HL-60 (cell line): ENCODE measurements at regions not wholly inside any gene's neighbourhood (a gene's known extent, or its start where the extent isn't known, plus 50 kb on each side); places are given as distances from the start of the nearest gene placed in this dataset.

ENCODE experiments used
- DNase-seq, 2 experiments: peaks; one replicate each; pipeline ENCODE4 v3.0.0-alpha.2; 2010 to 2020; ENCODE audit warnings: low read depth in 1 of 2, low spot score in 1 of 2
- H3K27ac ChIP-seq: fragments of 250-450 bp; sonication (Bioruptor Pico); replicated peaks from 2 replicates; pipeline ENCODE4 v1.5.1; 2020; ENCODE audit warnings: mild to moderate bottlenecking, moderate library complexity
- H3K27me3 ChIP-seq: fragments of 250-450 bp; sonication (Bioruptor Pico); 2 replicates; pipeline ENCODE4 v1.5.1; 2021; ENCODE audit warnings: mild to moderate bottlenecking, moderate library complexity; ENCODE audit not compliant: insufficient read depth, poor library complexity, severe bottlenecking
- H3K4me3 ChIP-seq: replicated peaks from 2 replicates; pipeline ENCODE4 v1.5.1; 2011; ENCODE audit warnings: mild to moderate bottlenecking, control low read depth, low read length; ENCODE audit not compliant: insufficient read depth
- GABPA ChIP-seq: IDR thresholded peaks from 2 replicates; pipeline ENCODE4 v1.6.1; 2012; ENCODE audit warnings: low read depth
- POLR2AphosphoS5 ChIP-seq: IDR thresholded peaks from 2 replicates; pipeline ENCODE4 v1.6.1; 2012; ENCODE audit warnings: low read depth
- SPI1 ChIP-seq: IDR thresholded peaks from 2 replicates; pipeline ENCODE4 v1.6.1; 2012; ENCODE audit warnings: low read depth, mild to moderate bottlenecking, borderline replicate concordance
- TF ChIP-seq, protein P1 (sequence below): IDR thresholded peaks from one replicate; pipeline ENCODE4 v1.5.1; 2011; ENCODE audit warnings: low read length, control low read depth, inconsistent platforms; ENCODE audit not compliant: insufficient read depth
- TF ChIP-seq, protein P2 (sequence below): IDR thresholded peaks from 2 replicates; pipeline ENCODE4 v1.6.1; 2012; ENCODE audit warnings: low read depth; ENCODE audit not compliant: insufficient replicate concordance

DNA sequence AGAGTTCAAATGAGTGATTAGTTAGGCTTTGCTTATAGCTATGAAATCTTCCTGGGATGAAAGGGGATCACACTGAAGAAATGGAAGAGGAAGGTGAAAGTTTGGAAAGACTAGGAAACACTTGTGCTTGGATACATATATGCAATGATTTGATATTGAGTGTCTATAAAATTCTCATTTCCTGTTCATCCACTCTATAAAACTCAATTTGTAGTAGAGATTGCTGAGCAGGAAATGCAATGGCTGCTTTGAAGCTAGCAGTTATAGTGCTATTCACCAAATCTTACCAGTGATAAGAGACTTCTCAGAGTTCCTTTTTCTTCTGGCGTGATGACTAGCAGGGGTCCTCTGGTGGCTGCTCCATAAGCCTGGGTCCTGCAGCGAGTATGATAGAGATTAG, 128.1 kb upstream of the HPF1 start:
- Histone ChIP-seq H3K27ac (no peak overlapping the region), H3K27me3 (no peaks in the 10 kb centered on the region), H3K4me3 (no peak overlapping the region)
- no peak for DNase-seq
- TF ChIP-seq POLR2AphosphoS5 (no peak), GABPA (no peak)
- TF ChIP-seq, protein P1, sequence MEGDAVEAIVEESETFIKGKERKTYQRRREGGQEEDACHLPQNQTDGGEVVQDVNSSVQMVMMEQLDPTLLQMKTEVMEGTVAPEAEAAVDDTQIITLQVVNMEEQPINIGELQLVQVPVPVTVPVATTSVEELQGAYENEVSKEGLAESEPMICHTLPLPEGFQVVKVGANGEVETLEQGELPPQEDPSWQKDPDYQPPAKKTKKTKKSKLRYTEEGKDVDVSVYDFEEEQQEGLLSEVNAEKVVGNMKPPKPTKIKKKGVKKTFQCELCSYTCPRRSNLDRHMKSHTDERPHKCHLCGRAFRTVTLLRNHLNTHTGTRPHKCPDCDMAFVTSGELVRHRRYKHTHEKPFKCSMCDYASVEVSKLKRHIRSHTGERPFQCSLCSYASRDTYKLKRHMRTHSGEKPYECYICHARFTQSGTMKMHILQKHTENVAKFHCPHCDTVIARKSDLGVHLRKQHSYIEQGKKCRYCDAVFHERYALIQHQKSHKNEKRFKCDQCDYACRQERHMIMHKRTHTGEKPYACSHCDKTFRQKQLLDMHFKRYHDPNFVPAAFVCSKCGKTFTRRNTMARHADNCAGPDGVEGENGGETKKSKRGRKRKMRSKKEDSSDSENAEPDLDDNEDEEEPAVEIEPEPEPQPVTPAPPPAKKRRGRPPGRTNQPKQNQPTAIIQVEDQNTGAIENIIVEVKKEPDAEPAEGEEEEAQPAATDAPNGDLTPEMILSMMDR = no peak

DNA sequence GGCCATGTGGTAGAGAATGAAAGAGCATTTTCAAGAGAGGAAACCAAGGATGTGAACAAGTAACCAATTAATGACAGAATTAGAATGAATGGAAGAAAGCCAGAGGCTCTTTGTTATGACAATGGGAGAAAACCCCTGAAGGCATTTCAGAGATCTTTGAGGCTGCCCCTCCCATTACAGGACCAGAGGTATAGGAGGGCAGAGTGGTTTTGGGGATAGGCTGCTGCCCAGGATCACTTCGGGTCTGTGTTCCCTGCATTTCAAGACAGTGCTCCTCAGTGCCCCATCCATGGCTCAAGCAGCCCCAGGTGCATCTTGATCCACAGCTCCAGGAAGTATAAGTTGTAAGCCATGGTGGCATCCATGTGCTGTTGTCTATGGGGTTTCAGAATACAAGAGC, 124.0 kb upstream of the HPF1 start:
- Histone ChIP-seq H3K27me3 (no peaks in the 10 kb centered on the region), H3K4me3 (no peak overlapping the region), H3K27ac (no peak overlapping the region)
- no peak for DNase-seq
- TF ChIP-seq GABPA (no peak), SPI1 (no peak)
- TF ChIP-seq, protein P2, sequence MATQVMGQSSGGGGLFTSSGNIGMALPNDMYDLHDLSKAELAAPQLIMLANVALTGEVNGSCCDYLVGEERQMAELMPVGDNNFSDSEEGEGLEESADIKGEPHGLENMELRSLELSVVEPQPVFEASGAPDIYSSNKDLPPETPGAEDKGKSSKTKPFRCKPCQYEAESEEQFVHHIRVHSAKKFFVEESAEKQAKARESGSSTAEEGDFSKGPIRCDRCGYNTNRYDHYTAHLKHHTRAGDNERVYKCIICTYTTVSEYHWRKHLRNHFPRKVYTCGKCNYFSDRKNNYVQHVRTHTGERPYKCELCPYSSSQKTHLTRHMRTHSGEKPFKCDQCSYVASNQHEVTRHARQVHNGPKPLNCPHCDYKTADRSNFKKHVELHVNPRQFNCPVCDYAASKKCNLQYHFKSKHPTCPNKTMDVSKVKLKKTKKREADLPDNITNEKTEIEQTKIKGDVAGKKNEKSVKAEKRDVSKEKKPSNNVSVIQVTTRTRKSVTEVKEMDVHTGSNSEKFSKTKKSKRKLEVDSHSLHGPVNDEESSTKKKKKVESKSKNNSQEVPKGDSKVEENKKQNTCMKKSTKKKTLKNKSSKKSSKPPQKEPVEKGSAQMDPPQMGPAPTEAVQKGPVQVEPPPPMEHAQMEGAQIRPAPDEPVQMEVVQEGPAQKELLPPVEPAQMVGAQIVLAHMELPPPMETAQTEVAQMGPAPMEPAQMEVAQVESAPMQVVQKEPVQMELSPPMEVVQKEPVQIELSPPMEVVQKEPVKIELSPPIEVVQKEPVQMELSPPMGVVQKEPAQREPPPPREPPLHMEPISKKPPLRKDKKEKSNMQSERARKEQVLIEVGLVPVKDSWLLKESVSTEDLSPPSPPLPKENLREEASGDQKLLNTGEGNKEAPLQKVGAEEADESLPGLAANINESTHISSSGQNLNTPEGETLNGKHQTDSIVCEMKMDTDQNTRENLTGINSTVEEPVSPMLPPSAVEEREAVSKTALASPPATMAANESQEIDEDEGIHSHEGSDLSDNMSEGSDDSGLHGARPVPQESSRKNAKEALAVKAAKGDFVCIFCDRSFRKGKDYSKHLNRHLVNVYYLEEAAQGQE = no peak

DNA sequence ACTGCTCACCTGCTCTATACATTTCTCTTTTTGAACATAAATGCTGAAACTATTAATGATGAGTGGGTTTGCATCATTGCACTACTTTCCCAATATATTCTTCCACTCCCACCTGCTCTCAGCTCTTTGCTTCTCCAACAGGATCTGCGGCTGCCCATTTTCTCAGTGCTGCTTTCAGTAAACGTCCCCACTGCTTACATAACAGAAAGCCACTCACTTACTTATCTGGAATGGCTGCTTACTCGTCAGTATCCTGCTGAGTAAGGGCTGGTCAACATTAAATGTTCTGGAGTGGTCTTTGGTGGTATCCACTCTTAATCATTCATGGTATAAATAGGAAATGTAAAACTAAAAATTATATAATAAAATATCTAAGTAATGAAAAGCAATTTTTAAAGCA, 112.8 kb upstream of the HPF1 start:
- TF ChIP-seq, protein P2 = no peak
- no peak for TF ChIP-seq GABPA
- TF ChIP-seq, protein P1 = no peak
- no peak for TF ChIP-seq POLR2AphosphoS5
- TF ChIP-seq SPI1 = no peak
- H3K27ac ChIP-seq = no peak overlapping the region
- DNase-seq = no peak
- H3K4me3 ChIP-seq = no peak overlapping the region
- no peaks in the 10 kb centered on the region for H3K27me3 ChIP-seq

DNA sequence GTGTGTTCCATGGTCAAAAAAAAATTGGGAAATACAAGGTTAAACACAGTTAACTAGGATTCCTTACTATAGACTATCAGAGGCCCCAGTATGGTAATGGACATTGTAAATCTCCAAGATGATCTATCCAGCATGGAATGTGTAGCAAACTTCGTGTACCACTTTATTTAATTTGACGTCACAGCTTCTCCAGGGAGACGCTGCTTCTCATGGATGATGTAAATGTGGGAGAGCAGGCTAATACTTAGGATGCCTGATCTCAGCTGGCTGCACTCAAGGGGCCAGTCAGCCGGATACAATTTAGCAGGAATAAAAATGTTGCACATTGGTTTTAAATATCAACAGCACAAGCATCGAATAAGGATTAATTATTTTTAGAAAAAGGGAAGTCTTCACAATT, 111.7 kb upstream of the HPF1 start:
- H3K27me3 ChIP-seq = no peaks in the 10 kb centered on the region
- H3K27ac ChIP-seq = no peak overlapping the region
- no peak for DNase-seq
- H3K4me3 ChIP-seq = no peak overlapping the region
- TF ChIP-seq, protein P2 = no peak
- TF ChIP-seq POLR2AphosphoS5 = no peak
- no peak for TF ChIP-seq SPI1
- TF ChIP-seq, protein P1 = no peak
- TF ChIP-seq GABPA = no peak
